Loucy (cell line): ENCODE measurements at regions not wholly inside any gene's neighbourhood (a gene's known extent, or its start where the extent isn't known, plus 50 kb on each side); places are given as distances from the start of the nearest gene placed in this dataset.

Experiments
- H2AFZ ChIP-seq: fragments of 200-600 bp; sonication (generic); 2 replicates; pipeline ENCODE4 v1.6.0; 2016; ENCODE audit warnings: antibody characterized with exemption, mild to moderate bottlenecking, low read length, moderate library complexity
- H3F3A ChIP-seq: fragments of 200-600 bp; 2 replicates; pipeline ENCODE4 v1.6.0; 2016; ENCODE audit warnings: antibody characterized with exemption, low read depth, mild to moderate bottlenecking
- H3K27me3 ChIP-seq: fragments of 200-600 bp; sonication (generic); 2 replicates; pipeline ENCODE4 v1.6.1; 2014; ENCODE audit warnings: low read length, mild to moderate bottlenecking; ENCODE audit not compliant: insufficient read depth, poor library complexity, severe bottlenecking
- H3K36me3 ChIP-seq: fragments of 200-600 bp; sonication (generic); 2 replicates; pipeline ENCODE4 v1.6.1; 2016; ENCODE audit warnings: low read length; ENCODE audit not compliant: insufficient read depth
- H3K4me1 ChIP-seq: fragments of 200-600 bp; sonication (generic); 2 replicates; pipeline ENCODE4 v1.5.1; 2014; ENCODE audit warnings: low read length, mild to moderate bottlenecking; ENCODE audit not compliant: insufficient read depth, poor library complexity, severe bottlenecking
- H3K4me2 ChIP-seq: fragments of 200-600 bp; sonication (generic); 2 replicates; pipeline ENCODE4 v1.6.0; 2014; ENCODE audit warnings: antibody characterized with exemption, low read length, low read depth, mild to moderate bottlenecking; ENCODE audit not compliant: poor library complexity, severe bottlenecking
- H3K4me3 ChIP-seq: fragments of 200-600 bp; sonication (generic); 2 replicates; pipeline ENCODE4 v1.5.1; 2014; ENCODE audit warnings: low read length, mild to moderate bottlenecking, mixed read lengths; ENCODE audit not compliant: poor library complexity, severe bottlenecking
- H3K79me2 ChIP-seq: fragments of 200-600 bp; sonication (generic); 2 replicates; pipeline ENCODE4 v1.6.1; 2014; ENCODE audit warnings: low read length; ENCODE audit not compliant: insufficient read depth
- H3K9ac ChIP-seq: fragments of 200-600 bp; sonication (generic); 2 replicates; pipeline ENCODE4 v1.6.0; 2014; ENCODE audit warnings: mild to moderate bottlenecking, low read depth, low read length, moderate library complexity; ENCODE audit not compliant: poor library complexity, severe bottlenecking
- H3K9me2 ChIP-seq: fragments of 200-600 bp; sonication (generic); replicated peaks from 2 replicates; pipeline ENCODE4 v1.6.1; 2016; ENCODE audit warnings: low read depth, low read length, mixed read lengths
- H3K9me3 ChIP-seq: fragments of 200-600 bp; sonication (generic); 2 replicates; pipeline ENCODE4 v1.6.1; 2014; ENCODE audit warnings: mild to moderate bottlenecking, antibody characterized with exemption, low read length, low read depth; ENCODE audit not compliant: insufficient read depth
- H4K20me1 ChIP-seq: fragments of 200-600 bp; sonication (generic); 2 replicates; pipeline ENCODE4 v1.6.0; 2014; ENCODE audit warnings: antibody characterized with exemption, low read length, mild to moderate bottlenecking; ENCODE audit not compliant: insufficient read depth, poor library complexity, severe bottlenecking
- EZH2phosphoT487 ChIP-seq: fragments of 200-600 bp; IDR thresholded peaks from 2 replicates; pipeline ENCODE4 v1.6.1; 2018; ENCODE audit warnings: antibody characterized with exemption, mild to moderate bottlenecking, moderate library complexity, borderline replicate concordance
- TF ChIP-seq, protein P1 (sequence below): fragments of 200-600 bp; sonication (generic); conservative IDR thresholded peaks from 2 replicates; pipeline ENCODE4 v1.5.1; 2014; ENCODE audit warnings: mild to moderate bottlenecking, antibody characterized with exemption, low read length

DNA sequence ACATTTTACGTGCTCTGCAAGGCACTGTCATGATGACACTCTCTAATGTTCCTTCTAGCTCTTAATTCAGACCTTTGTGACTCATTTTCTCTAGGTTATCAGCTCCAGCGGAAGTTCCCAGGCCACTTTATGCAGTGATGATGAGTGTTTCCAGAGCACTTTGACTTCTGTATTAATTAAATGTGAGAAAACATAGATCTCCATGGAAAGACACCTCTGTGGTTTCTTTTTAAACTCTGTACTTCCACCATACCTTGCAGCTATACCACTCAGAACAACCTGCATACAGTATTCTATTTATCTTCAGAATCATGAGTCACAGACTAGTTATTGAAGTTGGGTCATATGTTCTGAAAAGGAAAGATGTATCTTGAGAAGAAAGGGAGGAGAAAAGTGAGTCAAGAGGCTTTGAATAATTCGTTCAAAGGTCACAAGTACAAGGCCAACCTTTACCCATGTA, 175.6 kb upstream of the TENM4 start:
- Histone ChIP-seq H4K20me1 (no peaks in the 10 kb centered on the region), H3K27me3 (no peaks in the 10 kb centered on the region), H3K9me2 (no peaks in the 10 kb centered on the region), H3K9ac (no peak overlapping the region), H3K36me3 (no peaks in the 10 kb centered on the region), H3K4me2 (no peak overlapping the region), H3K4me1 (no peaks in the 10 kb centered on the region), H3K79me2 (no peaks in the 10 kb centered on the region), H3K9me3 (no peaks in the 10 kb centered on the region; the same call in 1 of the 2 replicates), H3F3A (no peaks in the 10 kb centered on the region), H2AFZ (no peak overlapping the region), H3K4me3 (no peak overlapping the region)
- no peak for TF ChIP-seq EZH2phosphoT487
- TF ChIP-seq, protein P1, sequence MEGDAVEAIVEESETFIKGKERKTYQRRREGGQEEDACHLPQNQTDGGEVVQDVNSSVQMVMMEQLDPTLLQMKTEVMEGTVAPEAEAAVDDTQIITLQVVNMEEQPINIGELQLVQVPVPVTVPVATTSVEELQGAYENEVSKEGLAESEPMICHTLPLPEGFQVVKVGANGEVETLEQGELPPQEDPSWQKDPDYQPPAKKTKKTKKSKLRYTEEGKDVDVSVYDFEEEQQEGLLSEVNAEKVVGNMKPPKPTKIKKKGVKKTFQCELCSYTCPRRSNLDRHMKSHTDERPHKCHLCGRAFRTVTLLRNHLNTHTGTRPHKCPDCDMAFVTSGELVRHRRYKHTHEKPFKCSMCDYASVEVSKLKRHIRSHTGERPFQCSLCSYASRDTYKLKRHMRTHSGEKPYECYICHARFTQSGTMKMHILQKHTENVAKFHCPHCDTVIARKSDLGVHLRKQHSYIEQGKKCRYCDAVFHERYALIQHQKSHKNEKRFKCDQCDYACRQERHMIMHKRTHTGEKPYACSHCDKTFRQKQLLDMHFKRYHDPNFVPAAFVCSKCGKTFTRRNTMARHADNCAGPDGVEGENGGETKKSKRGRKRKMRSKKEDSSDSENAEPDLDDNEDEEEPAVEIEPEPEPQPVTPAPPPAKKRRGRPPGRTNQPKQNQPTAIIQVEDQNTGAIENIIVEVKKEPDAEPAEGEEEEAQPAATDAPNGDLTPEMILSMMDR = no peak

DNA sequence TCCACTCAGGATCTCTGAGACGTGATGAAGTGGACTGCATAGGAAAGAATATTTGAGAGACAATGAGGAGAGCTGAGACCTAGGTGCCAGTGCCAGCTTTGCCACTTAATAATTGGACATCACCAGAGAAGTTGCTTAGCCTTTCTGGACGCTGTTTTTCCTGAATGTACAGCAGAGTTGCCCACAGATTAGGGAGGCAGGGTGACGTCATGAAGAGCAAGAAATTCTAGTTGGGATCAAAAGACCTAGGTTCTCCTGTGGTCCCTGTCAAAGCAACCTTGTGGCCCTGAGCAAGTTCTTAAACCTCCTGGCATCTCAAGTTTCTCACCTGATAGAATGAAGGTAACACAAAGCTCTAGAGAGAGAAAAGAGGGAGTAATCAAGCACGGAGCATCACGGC, 174.6 kb upstream of the TENM4 start:
- Histone ChIP-seq H4K20me1 (no peaks in the 10 kb centered on the region), H3K9ac (no peak overlapping the region), H3K79me2 (no peaks in the 10 kb centered on the region), H3K9me2 (no peaks in the 10 kb centered on the region), H2AFZ (no peak overlapping the region), H3K27me3 (no peaks in the 10 kb centered on the region), H3K36me3 (no peaks in the 10 kb centered on the region), H3K4me2 (no peak overlapping the region), H3F3A (no peaks in the 10 kb centered on the region), H3K9me3 (no peaks in the 10 kb centered on the region; the same call in 1 of the 2 replicates), H3K4me1 (no peaks in the 10 kb centered on the region), H3K4me3 (no peak overlapping the region)
- no peak for TF ChIP-seq EZH2phosphoT487
- TF ChIP-seq, protein P1 = no peak

DNA sequence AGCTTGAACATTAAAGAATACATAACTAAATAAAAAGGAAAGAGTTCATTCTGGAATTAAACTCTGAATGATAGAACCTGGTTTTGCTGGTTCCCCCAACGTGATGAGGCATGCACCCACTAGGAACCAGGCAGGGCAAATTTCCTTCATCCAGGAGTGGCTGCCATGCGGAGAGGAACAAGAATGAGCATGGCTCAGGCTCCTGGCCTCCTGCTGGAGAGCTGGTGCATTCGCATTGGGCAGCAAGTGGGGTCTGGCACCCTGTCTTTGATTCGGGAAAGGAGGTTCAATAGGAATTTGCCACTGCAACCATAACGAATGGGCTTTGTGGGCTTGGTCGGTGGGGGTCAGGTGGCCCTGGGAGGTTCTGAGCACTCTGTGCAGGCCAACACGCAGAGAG, 169.8 kb upstream of the TENM4 start:
- no peaks in the 10 kb centered on the region for H4K20me1 ChIP-seq
- H3K4me1 ChIP-seq = no peaks in the 10 kb centered on the region
- no peaks in the 10 kb centered on the region for H3K27me3 ChIP-seq
- no peak overlapping the region for H3K4me3 ChIP-seq
- H3K79me2 ChIP-seq = no peaks in the 10 kb centered on the region
- H3K9ac ChIP-seq = no peak overlapping the region
- no peak overlapping the region for H3K4me2 ChIP-seq
- TF ChIP-seq, protein P1 = no peak
- TF ChIP-seq EZH2phosphoT487 = no peak
- no peak overlapping the region for H2AFZ ChIP-seq
- no peaks in the 10 kb centered on the region; the same call in 1 of the 2 replicates for H3K9me3 ChIP-seq
- no peaks in the 10 kb centered on the region for H3K36me3 ChIP-seq
- H3F3A ChIP-seq = no peaks in the 10 kb centered on the region
- H3K9me2 ChIP-seq = no peaks in the 10 kb centered on the region
